Peyer's patch (tissue), 4 donors: ENCODE measurements at regions not wholly inside any gene's neighbourhood (a gene's known extent, or its start where the extent isn't known, plus 50 kb on each side); places are given as distances from the start of the nearest gene placed in this dataset.

ENCODE experiments used
- CTCF ChIP-seq, 6 experiments: fragments of 450-650 bp in 4 of 6; fragments of 200-600 bp in 2 of 6; sonication (generic) in 1 of 6; IDR thresholded peaks; one replicate each; pipeline ENCODE4 v1.5.1; 2017 to 2019; ENCODE audit warnings: antibody characterized with exemption in 6 of 6, mild to moderate bottlenecking in 3 of 6, moderate library complexity in 1 of 6
- POLR2A ChIP-seq, 2 donors: fragments of 450-650 bp; IDR thresholded peaks; one replicate each; pipeline ENCODE4 v1.5.1; 2017; ENCODE audit warnings: antibody characterized with exemption in 2 of 2, mild to moderate bottlenecking in 2 of 2, moderate library complexity in 2 of 2

DNA sequence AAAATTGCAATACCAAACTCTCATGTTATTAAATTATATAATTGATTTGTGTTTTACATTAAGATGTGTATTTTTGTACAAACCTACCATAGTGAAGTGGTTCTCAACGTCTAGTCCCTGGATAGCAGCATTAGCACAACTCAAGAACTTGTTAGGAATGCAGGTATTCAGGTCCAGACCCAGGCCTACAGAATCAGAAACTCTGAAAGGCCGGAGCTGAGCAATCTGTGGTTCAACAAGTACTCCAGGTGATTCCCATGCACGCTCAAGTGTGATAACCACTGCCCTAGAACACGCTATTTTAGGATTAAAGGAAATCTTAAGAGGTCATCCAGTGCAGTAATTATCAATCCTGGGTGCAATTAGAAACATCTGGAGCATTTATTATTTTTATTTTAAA, 456.3 kb downstream of the IRS2 start:
- no peak for TF ChIP-seq CTCF (IDR thresholded peaks at IDR 0.05)
- no peak for TF ChIP-seq POLR2A (IDR thresholded peaks at IDR 0.05)
